SH-SY5Y (cell line): ENCODE measurements at regions not wholly inside any gene's neighbourhood (a gene's known extent, or its start where the extent isn't known, plus 50 kb on each side); places are given as distances from the start of the nearest gene placed in this dataset.

Experiments
- GATA2 ChIP-seq: IDR thresholded peaks from 2 replicates; pipeline ENCODE4 v1.6.1; 2011; ENCODE audit warnings: mild to moderate bottlenecking, low read depth, low read length
- GATA3 ChIP-seq: IDR thresholded peaks from 2 replicates; pipeline ENCODE4 v1.6.1; 2011; ENCODE audit warnings: low read depth, mild to moderate bottlenecking, low read length, moderate library complexity

DNA sequence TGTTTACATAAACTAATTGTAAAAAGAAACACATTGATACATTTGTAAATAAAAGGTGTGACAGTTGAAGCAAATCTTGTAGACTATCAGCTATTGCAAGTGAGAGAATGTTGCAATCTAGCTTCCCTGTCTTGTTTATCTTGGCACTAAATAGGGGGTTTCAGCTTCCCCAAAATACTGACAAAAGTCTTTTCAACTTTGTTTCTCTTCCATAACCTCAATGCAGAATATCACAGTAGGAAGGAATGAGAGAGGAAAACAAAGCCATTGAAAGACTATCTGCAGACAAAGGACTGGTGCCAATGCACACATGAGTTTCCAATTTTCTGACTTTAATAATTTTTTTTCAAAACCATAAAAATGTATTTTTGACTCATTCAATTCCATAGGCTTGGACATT lies 886.2 kb upstream of the MGAT4C start:
- no peak for TF ChIP-seq GATA2
- TF ChIP-seq GATA3 = no peak
